ENCODE measurements at regions not wholly inside any gene's neighbourhood (a gene's known extent, or its start where the extent isn't known, plus 50 kb on each side); places are given as distances from the start of the nearest gene placed in this dataset.

DNA sequence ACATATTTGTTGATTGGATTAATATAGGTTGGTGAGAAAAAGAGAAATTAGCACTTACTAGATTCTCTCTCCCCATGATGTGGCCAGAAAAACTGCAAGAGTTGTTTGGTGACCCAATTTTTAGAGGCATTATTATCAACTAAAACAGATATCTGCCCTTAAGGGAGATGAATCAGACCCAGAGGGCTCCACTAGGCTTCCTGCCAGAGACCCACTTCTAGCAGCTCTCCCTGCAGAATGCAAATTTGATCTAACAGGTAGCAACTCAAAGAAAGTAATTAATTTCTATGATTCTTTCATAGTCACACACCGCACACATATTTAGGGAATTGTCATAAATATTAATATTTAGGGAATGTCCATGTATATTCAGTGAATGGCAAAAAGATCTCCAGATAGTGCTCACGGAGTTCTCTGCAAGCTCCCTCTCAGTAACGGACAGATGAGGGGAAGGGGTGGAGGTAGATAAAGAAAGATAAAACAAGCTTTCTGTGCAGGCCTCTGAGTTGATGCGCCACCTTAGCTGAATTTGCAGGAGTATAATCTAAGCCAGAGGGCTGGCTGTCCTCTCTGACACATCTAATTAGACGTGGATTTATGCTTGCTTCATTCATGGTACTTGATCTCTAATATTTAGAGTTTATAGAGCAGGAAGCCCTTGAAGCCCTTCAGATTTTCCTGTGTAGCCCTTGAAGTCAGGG lies 84.1 kb upstream of the CCDC190 start:
- TF ChIP-seq, protein P1, sequence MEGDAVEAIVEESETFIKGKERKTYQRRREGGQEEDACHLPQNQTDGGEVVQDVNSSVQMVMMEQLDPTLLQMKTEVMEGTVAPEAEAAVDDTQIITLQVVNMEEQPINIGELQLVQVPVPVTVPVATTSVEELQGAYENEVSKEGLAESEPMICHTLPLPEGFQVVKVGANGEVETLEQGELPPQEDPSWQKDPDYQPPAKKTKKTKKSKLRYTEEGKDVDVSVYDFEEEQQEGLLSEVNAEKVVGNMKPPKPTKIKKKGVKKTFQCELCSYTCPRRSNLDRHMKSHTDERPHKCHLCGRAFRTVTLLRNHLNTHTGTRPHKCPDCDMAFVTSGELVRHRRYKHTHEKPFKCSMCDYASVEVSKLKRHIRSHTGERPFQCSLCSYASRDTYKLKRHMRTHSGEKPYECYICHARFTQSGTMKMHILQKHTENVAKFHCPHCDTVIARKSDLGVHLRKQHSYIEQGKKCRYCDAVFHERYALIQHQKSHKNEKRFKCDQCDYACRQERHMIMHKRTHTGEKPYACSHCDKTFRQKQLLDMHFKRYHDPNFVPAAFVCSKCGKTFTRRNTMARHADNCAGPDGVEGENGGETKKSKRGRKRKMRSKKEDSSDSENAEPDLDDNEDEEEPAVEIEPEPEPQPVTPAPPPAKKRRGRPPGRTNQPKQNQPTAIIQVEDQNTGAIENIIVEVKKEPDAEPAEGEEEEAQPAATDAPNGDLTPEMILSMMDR (IDR thresholded peaks at IDR 0.05) = no peak

- TF ChIP-seq, protein P1 (IDR thresholded peaks at IDR 0.05) = no peak
Observed at GRCh38 chr1:162943622-162944021, 82.6 kb upstream of the CCDC190 start.

- TF ChIP-seq, protein P1 (IDR thresholded peaks at IDR 0.05) = no peak
Observed at GRCh38 chr1:162942916-162943559, 82.1 kb upstream of the CCDC190 start.

GRCh38 chr1:162941024-162941423 lies 80.0 kb upstream of the CCDC190 start:
- TF ChIP-seq, protein P1 (IDR thresholded peaks at IDR 0.05) = no peak

GRCh38 chr1:162939035-162939434 lies 78.1 kb upstream of the CCDC190 start:
- TF ChIP-seq, protein P1 (IDR thresholded peaks at IDR 0.05) = no peak

DNA sequence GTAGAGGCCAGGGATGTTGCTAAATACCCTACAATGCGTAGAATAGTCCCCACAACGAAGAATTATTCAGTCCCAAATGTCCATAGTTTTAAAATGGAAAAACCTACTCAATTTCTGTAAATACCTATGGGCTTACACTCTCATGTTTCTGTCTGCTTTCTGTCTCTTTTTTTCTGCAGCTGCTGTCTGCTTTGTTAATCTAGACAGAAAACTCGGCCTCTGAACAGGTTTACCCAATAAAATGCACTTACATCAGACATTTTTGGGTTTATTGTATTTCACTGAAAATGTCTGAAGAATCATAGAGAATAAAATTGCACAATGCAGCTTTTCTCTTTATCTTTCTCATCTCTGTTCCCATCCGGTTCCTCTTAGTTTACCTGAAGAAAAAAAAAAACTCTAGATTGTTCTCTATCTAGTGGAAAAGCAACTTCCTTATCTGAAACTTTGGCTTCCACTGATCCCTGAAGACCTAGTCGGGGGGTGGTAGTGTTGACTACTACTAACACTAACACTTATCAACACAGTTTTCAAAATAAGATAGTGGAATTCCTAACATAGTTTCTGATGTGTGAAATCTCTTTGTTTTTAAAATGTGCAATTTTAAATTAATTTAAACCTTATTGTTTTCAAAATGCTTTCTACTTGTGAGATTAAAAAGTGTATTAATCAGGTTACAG lies 76.9 kb upstream of the CCDC190 start:
- TF ChIP-seq, protein P1 (IDR thresholded peaks at IDR 0.05) = no peak

DNA sequence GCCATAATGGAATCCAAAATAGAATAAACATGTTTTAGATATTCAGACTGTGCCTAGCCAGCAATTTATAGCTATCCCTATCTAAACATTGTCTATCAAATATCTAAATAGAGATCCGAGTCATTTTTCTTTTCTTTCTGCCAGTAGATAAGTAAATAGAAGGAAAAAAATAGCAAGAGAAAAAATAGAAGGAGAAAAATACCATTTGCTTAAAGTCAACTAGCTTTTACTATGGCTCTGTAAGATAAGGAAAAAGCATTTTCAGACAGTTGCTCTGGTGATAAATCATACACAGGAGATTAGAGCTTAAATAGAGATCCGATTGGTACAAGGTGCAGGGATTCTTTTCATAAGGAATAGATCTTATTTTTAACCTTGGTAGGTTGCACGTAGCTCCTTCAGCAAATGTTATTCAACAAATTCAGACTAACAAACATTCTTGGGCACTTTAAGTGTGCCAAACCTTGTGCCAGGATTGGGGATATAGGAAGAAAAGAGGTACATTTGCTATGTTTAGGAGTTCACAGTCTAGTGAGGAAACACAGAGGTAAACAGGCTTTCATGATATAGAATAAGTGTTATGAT lies 70.1 kb upstream of the CCDC190 start:
- TF ChIP-seq, protein P1 (IDR thresholded peaks at IDR 0.05) = no peak
